ENCODE measurements at regions not wholly inside any gene's neighbourhood (a gene's known extent, or its start where the extent isn't known, plus 50 kb on each side); places are given as distances from the start of the nearest gene placed in this dataset.
"Not testable (repeated sequence)": the region's sequence is repeated elsewhere in the genome, so short reads cannot be mapped to it uniquely, and the experiment has no call there.

- H3K27ac ChIP-seq (ENCODE audit: insufficient read depth, low read length, poor library complexity, severe bottlenecking) = no peak overlapping the region
- H3K4me3 Mint-ChIP-seq = no peak overlapping the region
- H3K36me3 Mint-ChIP-seq = no peaks in the 10 kb centered on the region
- H3K27ac Mint-ChIP-seq = no peak overlapping the region
- no peaks in the 10 kb centered on the region for H3K9me3 ChIP-seq (ENCODE audit: control insufficient read depth in 2 of 2, low read length in 2 of 2)
- peaks cover 0 to 8% (median 5%) of the 10 kb centered on the region in 7 donors for H3K9me3 Mint-ChIP-seq
- no peak for ATAC-seq (ENCODE audit: low read depth in 2 of 2)
- H3K27me3 ChIP-seq (ENCODE audit: control insufficient read depth, insufficient read depth, low read length) = no peaks in the 10 kb centered on the region
- no peaks in the 10 kb centered on the region for H3K4me1 Mint-ChIP-seq
- no peak for DNase-seq
- no peaks in the 10 kb centered on the region for H3K36me3 ChIP-seq (ENCODE audit: control insufficient read depth, insufficient read depth, low read length)
- H3K4me1 ChIP-seq (ENCODE audit: control insufficient read depth, insufficient read depth, low read length, poor library complexity, severe bottlenecking) = no peaks in the 10 kb centered on the region
- no peaks in the 10 kb centered on the region for H3K27me3 Mint-ChIP-seq
- no peak overlapping the region for H3K4me3 ChIP-seq (ENCODE audit: low read depth, low read length)
Observed at GRCh38 chr5:18466731-18467130, 832.5 kb downstream of the TAF11L14 start.

GRCh38 chr5:18471791-18472190 lies 837.5 kb downstream of the TAF11L14 start:
- H3K27me3 ChIP-seq (ENCODE audit: control insufficient read depth, insufficient read depth, low read length); H3K4me3 ChIP-seq (ENCODE audit: low read depth, low read length); H3K27ac ChIP-seq (ENCODE audit: insufficient read depth, low read length, poor library complexity, severe bottlenecking); H3K27me3 Mint-ChIP-seq; ATAC-seq (ENCODE audit: low read depth in 2 of 2); DNase-seq; H3K4me1 Mint-ChIP-seq; H3K36me3 ChIP-seq (ENCODE audit: control insufficient read depth, insufficient read depth, low read length); H3K36me3 Mint-ChIP-seq; H3K27ac Mint-ChIP-seq; H3K4me1 ChIP-seq (ENCODE audit: control insufficient read depth, insufficient read depth, low read length, poor library complexity, severe bottlenecking); H3K9me3 ChIP-seq (ENCODE audit: control insufficient read depth in 2 of 2, low read length in 2 of 2); H3K4me3 Mint-ChIP-seq: not testable (repeated sequence)
- H3K9me3 Mint-ChIP-seq = peaks cover 0 to 11% (median 4%) of the 10 kb centered on the region in 7 donors

GRCh38 chr5:18483451-18483850 lies 849.2 kb downstream of the TAF11L14 start:
- Histone ChIP-seq H3K4me1 (ENCODE audit: control insufficient read depth, insufficient read depth, low read length, poor library complexity, severe bottlenecking) (no peaks in the 10 kb centered on the region), H3K9me3 (ENCODE audit: control insufficient read depth in 2 of 2, low read length in 2 of 2) (no peaks in the 10 kb centered on the region), H3K36me3 (ENCODE audit: control insufficient read depth, insufficient read depth, low read length) (no peaks in the 10 kb centered on the region), H3K4me3 (ENCODE audit: low read depth, low read length) (no peak overlapping the region), H3K27ac (ENCODE audit: insufficient read depth, low read length, poor library complexity, severe bottlenecking) (no peak overlapping the region), H3K27me3 (ENCODE audit: control insufficient read depth, insufficient read depth, low read length) (no peaks in the 10 kb centered on the region)
- ATAC-seq (ENCODE audit: low read depth in 2 of 2) (no peak), DNase-seq (no peak)
- Mint-ChIP-seq H3K4me1 (no peaks in the 10 kb centered on the region), H3K9me3 (peaks cover 0 to 6% (median 0%) of the 10 kb centered on the region in 7 donors), H3K36me3 (no peaks in the 10 kb centered on the region), H3K27ac (no peak overlapping the region), H3K4me3 (no peak overlapping the region), H3K27me3 (no peaks in the 10 kb centered on the region)

- no peaks in the 10 kb centered on the region for H3K4me1 Mint-ChIP-seq
- H3K27me3 ChIP-seq (ENCODE audit: control insufficient read depth, insufficient read depth, low read length) = no peaks in the 10 kb centered on the region
- DNase-seq (no peak), ATAC-seq (ENCODE audit: low read depth in 2 of 2) (no peak)
- H3K4me3 Mint-ChIP-seq = no peak overlapping the region
- H3K9me3 ChIP-seq (ENCODE audit: control insufficient read depth in 2 of 2, low read length in 2 of 2) = peaks cover 0 to 6% of the 10 kb centered on the region in 2 experiments
- peaks cover 0 to 7% (median 3%) of the 10 kb centered on the region in 7 donors for H3K9me3 Mint-ChIP-seq
- no peaks in the 10 kb centered on the region for H3K36me3 Mint-ChIP-seq
- no peak overlapping the region for H3K27ac ChIP-seq (ENCODE audit: insufficient read depth, low read length, poor library complexity, severe bottlenecking)
- H3K4me3 ChIP-seq (ENCODE audit: low read depth, low read length) = no peak overlapping the region
- no peaks in the 10 kb centered on the region for H3K27me3 Mint-ChIP-seq
- H3K36me3 ChIP-seq (ENCODE audit: control insufficient read depth, insufficient read depth, low read length) = no peaks in the 10 kb centered on the region
- no peaks in the 10 kb centered on the region for H3K4me1 ChIP-seq (ENCODE audit: control insufficient read depth, insufficient read depth, low read length, poor library complexity, severe bottlenecking)
- H3K27ac Mint-ChIP-seq = no peak overlapping the region
Observed at GRCh38 chr5:18487928-18488480, 853.7 kb downstream of the TAF11L14 start.

GRCh38 chr5:18489703-18490102 lies 855.4 kb downstream of the TAF11L14 start:
- H3K36me3 Mint-ChIP-seq = no peaks in the 10 kb centered on the region
- H3K27ac Mint-ChIP-seq = no peak overlapping the region
- H3K27me3 Mint-ChIP-seq = no peaks in the 10 kb centered on the region

GRCh38 chr5:18491349-18491748 lies 857.1 kb downstream of the TAF11L14 start:
- Mint-ChIP-seq H3K36me3 (no peaks in the 10 kb centered on the region), H3K9me3 (peaks cover 0 to 13% (median 5%) of the 10 kb centered on the region in 7 donors), H3K27ac (no peak overlapping the region), H3K4me1 (no peaks in the 10 kb centered on the region), H3K27me3 (no peaks in the 10 kb centered on the region), H3K4me3 (no peak overlapping the region)
- Histone ChIP-seq H3K27me3 (ENCODE audit: control insufficient read depth, insufficient read depth, low read length) (no peaks in the 10 kb centered on the region), H3K4me1 (ENCODE audit: control insufficient read depth, insufficient read depth, low read length, poor library complexity, severe bottlenecking) (no peaks in the 10 kb centered on the region), H3K27ac (ENCODE audit: insufficient read depth, low read length, poor library complexity, severe bottlenecking) (no peak overlapping the region), H3K4me3 (ENCODE audit: low read depth, low read length) (no peak overlapping the region), H3K36me3 (ENCODE audit: control insufficient read depth, insufficient read depth, low read length) (no peaks in the 10 kb centered on the region), H3K9me3 (ENCODE audit: control insufficient read depth in 2 of 2, low read length in 2 of 2) (peaks cover 0 to 8% of the 10 kb centered on the region in 2 experiments)
- DNase-seq (no peak), ATAC-seq (ENCODE audit: low read depth in 2 of 2) (no peak)

More at GRCh38 chr5:18489703-18490102, 855.4 kb downstream of the TAF11L14 start:
- H3K4me1 ChIP-seq (ENCODE audit: control insufficient read depth, insufficient read depth, low read length, poor library complexity, severe bottlenecking) = no peaks in the 10 kb centered on the region
- no peak for ATAC-seq (ENCODE audit: low read depth in 2 of 2)
- H3K4me3 ChIP-seq (ENCODE audit: low read depth, low read length) = no peak overlapping the region
- H3K36me3 ChIP-seq (ENCODE audit: control insufficient read depth, insufficient read depth, low read length) = no peaks in the 10 kb centered on the region
- Mint-ChIP-seq H3K4me1 (no peaks in the 10 kb centered on the region), H3K9me3 (peaks cover 0 to 7% (median 2%) of the 10 kb centered on the region in 7 donors), H3K4me3 (no peak overlapping the region)
- H3K27me3 ChIP-seq (ENCODE audit: control insufficient read depth, insufficient read depth, low read length) = no peaks in the 10 kb centered on the region
- peaks cover 0 to 6% of the 10 kb centered on the region in 2 experiments for H3K9me3 ChIP-seq (ENCODE audit: control insufficient read depth in 2 of 2, low read length in 2 of 2)
- no peak overlapping the region for H3K27ac ChIP-seq (ENCODE audit: insufficient read depth, low read length, poor library complexity, severe bottlenecking)
- DNase-seq = no peak

- Histone ChIP-seq H3K4me3 (ENCODE audit: low read depth, low read length) (no peak overlapping the region), H3K27ac (ENCODE audit: insufficient read depth, low read length, poor library complexity, severe bottlenecking) (no peak overlapping the region), H3K27me3 (ENCODE audit: control insufficient read depth, insufficient read depth, low read length) (no peaks in the 10 kb centered on the region), H3K4me1 (ENCODE audit: control insufficient read depth, insufficient read depth, low read length, poor library complexity, severe bottlenecking) (no peaks in the 10 kb centered on the region), H3K36me3 (ENCODE audit: control insufficient read depth, insufficient read depth, low read length) (no peaks in the 10 kb centered on the region), H3K9me3 (ENCODE audit: control insufficient read depth in 2 of 2, low read length in 2 of 2) (peaks cover 0 to 11% of the 10 kb centered on the region in 2 experiments)
- ATAC-seq (ENCODE audit: low read depth in 2 of 2) = no peak
- H3K4me1 Mint-ChIP-seq = no peaks in the 10 kb centered on the region
- H3K27me3 Mint-ChIP-seq = no peaks in the 10 kb centered on the region
- no peak overlapping the region for H3K4me3 Mint-ChIP-seq
- DNase-seq = no peak
- H3K27ac Mint-ChIP-seq = no peak overlapping the region
- peaks cover 0 to 15% (median 5%) of the 10 kb centered on the region in 7 donors for H3K9me3 Mint-ChIP-seq
- no peaks in the 10 kb centered on the region for H3K36me3 Mint-ChIP-seq
Observed at GRCh38 chr5:18495157-18495556, 860.9 kb downstream of the TAF11L14 start.

- Mint-ChIP-seq H3K27me3 (no peaks in the 10 kb centered on the region), H3K4me1 (no peaks in the 10 kb centered on the region), H3K9me3 (peaks cover 0 to 15% (median 2%) of the 10 kb centered on the region in 7 donors), H3K27ac (no peak overlapping the region), H3K36me3 (no peaks in the 10 kb centered on the region), H3K4me3 (no peak overlapping the region)
- Histone ChIP-seq H3K9me3 (ENCODE audit: control insufficient read depth in 2 of 2, low read length in 2 of 2) (peaks cover 0 to 11% of the 10 kb centered on the region in 2 experiments), H3K36me3 (ENCODE audit: control insufficient read depth, insufficient read depth, low read length) (no peaks in the 10 kb centered on the region), H3K4me1 (ENCODE audit: control insufficient read depth, insufficient read depth, low read length, poor library complexity, severe bottlenecking) (no peaks in the 10 kb centered on the region), H3K27ac (ENCODE audit: insufficient read depth, low read length, poor library complexity, severe bottlenecking) (no peak overlapping the region), H3K4me3 (ENCODE audit: low read depth, low read length) (no peak overlapping the region), H3K27me3 (ENCODE audit: control insufficient read depth, insufficient read depth, low read length) (no peaks in the 10 kb centered on the region)
- ATAC-seq (ENCODE audit: low read depth in 2 of 2) (no peak), DNase-seq (no peak)
Observed at GRCh38 chr5:18496041-18496440, 861.8 kb downstream of the TAF11L14 start.
